GM10266 (cell line): ENCODE measurements at regions not wholly inside any gene's neighbourhood (a gene's known extent, or its start where the extent isn't known, plus 50 kb on each side); places are given as distances from the start of the nearest gene placed in this dataset.

Source experiments
- DNase-seq: peaks from one replicate; pipeline ENCODE4 v3.0.0; 2012; ENCODE audit errors: extremely low spot score
- TF ChIP-seq, protein P1 (sequence below): IDR thresholded peaks from 2 replicates; pipeline ENCODE4 v1.5.1; 2012; ENCODE audit warnings: mild to moderate bottlenecking, low read depth; ENCODE audit not compliant: control insufficient read depth, insufficient read depth; ENCODE audit errors: missing control alignments

DNA sequence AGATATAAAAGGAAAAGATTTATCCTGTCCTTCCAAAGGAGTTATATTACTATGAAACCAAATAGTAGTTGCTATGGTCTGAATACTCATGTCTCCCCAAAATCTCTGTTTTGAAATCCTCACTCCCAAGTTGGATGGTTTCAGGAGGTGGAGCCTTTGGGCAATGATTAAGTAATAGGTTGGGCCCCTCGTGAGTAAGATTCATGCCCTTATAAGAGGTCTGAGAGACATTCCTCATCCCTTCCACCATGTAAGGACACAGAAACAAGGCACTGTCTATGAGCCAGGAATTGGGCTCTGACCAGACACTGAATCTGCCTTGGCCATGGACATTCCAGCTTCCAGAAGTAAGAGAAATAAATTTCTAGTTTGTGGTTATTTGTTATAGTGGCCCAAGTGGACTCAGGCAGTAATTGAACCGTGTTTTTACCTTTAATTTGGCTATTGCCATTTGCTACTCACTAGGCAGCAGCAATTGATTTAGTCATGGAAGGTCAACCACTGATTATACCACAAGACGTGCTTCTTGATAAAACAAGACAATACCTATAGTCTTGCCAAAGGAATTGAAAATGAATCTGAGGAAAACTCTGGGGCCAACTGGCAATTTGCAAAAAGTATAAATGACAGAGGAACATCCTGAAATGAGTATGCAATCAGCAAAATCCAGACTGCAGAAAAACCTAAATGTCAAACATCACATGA lies 717.4 kb upstream of the SPRY2 start:
- TF ChIP-seq, protein P1, sequence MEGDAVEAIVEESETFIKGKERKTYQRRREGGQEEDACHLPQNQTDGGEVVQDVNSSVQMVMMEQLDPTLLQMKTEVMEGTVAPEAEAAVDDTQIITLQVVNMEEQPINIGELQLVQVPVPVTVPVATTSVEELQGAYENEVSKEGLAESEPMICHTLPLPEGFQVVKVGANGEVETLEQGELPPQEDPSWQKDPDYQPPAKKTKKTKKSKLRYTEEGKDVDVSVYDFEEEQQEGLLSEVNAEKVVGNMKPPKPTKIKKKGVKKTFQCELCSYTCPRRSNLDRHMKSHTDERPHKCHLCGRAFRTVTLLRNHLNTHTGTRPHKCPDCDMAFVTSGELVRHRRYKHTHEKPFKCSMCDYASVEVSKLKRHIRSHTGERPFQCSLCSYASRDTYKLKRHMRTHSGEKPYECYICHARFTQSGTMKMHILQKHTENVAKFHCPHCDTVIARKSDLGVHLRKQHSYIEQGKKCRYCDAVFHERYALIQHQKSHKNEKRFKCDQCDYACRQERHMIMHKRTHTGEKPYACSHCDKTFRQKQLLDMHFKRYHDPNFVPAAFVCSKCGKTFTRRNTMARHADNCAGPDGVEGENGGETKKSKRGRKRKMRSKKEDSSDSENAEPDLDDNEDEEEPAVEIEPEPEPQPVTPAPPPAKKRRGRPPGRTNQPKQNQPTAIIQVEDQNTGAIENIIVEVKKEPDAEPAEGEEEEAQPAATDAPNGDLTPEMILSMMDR, result no peak
- no peak for DNase-seq

GRCh38 chr13:81051873-81052272 lies 710.9 kb upstream of the SPRY2 start:
- TF ChIP-seq, protein P1, result no peak
- no peak for DNase-seq

DNA sequence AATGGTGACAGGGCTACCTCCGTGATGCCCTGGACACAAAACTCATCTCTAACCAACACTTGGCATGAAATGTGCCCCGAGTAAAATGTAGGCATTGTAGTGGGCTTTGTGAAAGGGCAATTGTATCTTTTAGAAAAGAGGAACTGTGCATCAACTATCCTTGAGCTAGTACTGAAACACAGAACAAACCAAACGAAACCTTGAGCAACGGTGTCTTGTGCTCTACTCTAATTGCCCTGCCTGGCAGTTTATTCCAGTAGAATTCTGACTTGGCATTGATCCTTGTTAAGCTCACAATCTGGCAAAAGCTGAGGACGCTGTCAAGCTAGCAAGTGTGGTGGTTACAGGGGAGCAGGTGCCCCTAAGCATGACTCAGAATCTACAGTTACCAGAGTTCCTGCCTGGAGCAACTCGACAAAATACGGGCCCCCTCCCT lies 707.1 kb upstream of the SPRY2 start:
- DNase-seq, result no peak
- TF ChIP-seq, protein P1, result no peak

GRCh38 chr13:81041761-81042160 lies 700.8 kb upstream of the SPRY2 start:
- TF ChIP-seq, protein P1, result no peak
- no peak for DNase-seq

DNA sequence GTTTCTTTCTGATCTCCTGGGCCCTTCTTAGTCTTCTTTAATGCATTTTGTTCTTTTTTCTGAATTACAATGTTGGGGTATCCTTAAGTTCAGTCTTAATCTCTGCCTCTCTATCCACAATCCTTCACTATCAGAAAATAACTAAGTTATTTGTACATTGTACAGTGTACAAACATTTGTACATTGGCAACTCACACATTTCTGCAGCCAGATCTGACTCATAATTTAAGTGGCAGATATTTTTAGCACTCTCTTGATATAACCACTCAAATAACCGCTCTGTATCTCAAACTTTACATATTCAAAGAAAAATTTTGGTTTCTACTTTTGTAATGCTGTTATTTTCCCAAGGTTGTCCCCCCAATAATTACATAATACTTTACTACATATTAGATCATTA lies 691.1 kb upstream of the SPRY2 start:
- TF ChIP-seq, protein P1, result no peak
- no peak for DNase-seq

GRCh38 chr13:81025091-81025490 lies 684.2 kb upstream of the SPRY2 start:
- no peak for DNase-seq
- TF ChIP-seq, protein P1, result no peak

- DNase-seq, result no peak
- TF ChIP-seq, protein P1, result no peak
Measured at GRCh38 chr13:81021284-81021840, 680.4 kb upstream of the SPRY2 start.
